ENCODE measurements at regions not wholly inside any gene's neighbourhood (a gene's known extent, or its start where the extent isn't known, plus 50 kb on each side); places are given as distances from the start of the nearest gene placed in this dataset.

- no peak for TF ChIP-seq CTCF (IDR thresholded peaks at IDR 0.05; ENCODE audit: control extremely low read depth in 1 of 3, insufficient read depth in 1 of 3, low read depth in 1 of 3, low read length in 3 of 3)
- no peak for TF ChIP-seq NANOG (IDR thresholded peaks at IDR 0.05; ENCODE audit: insufficient read depth, low read depth, low read length, poor library complexity, severe bottlenecking)
- no peak for TF ChIP-seq MAX (IDR thresholded peaks at IDR 0.05)
Observed at GRCh38 chr2:57806449-57806968, 240.1 kb upstream of the VRK2 start.

Measured in H1 (cell line).